Astrocyte of the cerebellum (primary cell): ENCODE measurements at regions not wholly inside any gene's neighbourhood (a gene's known extent, or its start where the extent isn't known, plus 50 kb on each side); places are given as distances from the start of the nearest gene placed in this dataset.

Source experiments
- DNase-seq: peaks from one replicate; pipeline ENCODE4 v3.0.0-alpha.2; 2011; ENCODE audit warnings: low read depth
- H3K4me3 ChIP-seq: 2 replicates; pipeline ENCODE4 v1.5.1; 2011; ENCODE audit warnings: mild to moderate bottlenecking, low read depth, low read length, moderate library complexity
- CTCF ChIP-seq: IDR thresholded peaks from 2 replicates; pipeline ENCODE4 v1.5.1; 2012; ENCODE audit warnings: low read length, low read depth, moderate library complexity, mild to moderate bottlenecking; ENCODE audit errors: missing control alignments
- in situ Hi-C: cut with HindIII; loops from 2 replicates; pipeline ENCODE4 v1.10.0; 2017; ENCODE audit warnings: low sequenced_read_pairs

- DNase-seq: no peak
- no peak overlapping the region for H3K4me3 ChIP-seq
- in situ Hi-C loops: no loop called here
- TF ChIP-seq CTCF: no peak
Measured at GRCh38 chrX:103158317-103158621, 56.6 kb upstream of the BEX4 start.

GRCh38 chrX:103157496-103158316 is 57.2 kb upstream of the BEX4 start:
- DNase-seq: peak; percentile 5

GRCh38 chrX:103155201-103155600 is 59.7 kb upstream of the BEX4 start:
- H3K4me3 ChIP-seq: no peak overlapping the region
- no peak for TF ChIP-seq CTCF
- no peak for DNase-seq
- in situ Hi-C loops: no loop called here

More at GRCh38 chrX:103157496-103158316, 57.2 kb upstream of the BEX4 start:
- TF ChIP-seq CTCF: peak; percentile 67
- H3K4me3 ChIP-seq: no peak overlapping the region
- in situ Hi-C loops: no loop called here

GRCh38 chrX:103153661-103154060 is 60.7 kb upstream of the NXF3 start:
- TF ChIP-seq CTCF: no peak
- no peak overlapping the region for H3K4me3 ChIP-seq
- no peak for DNase-seq
- in situ Hi-C loops: no loop called here

- no peak overlapping the region for H3K4me3 ChIP-seq
- TF ChIP-seq CTCF: no peak
- in situ Hi-C loops: no loop called here
- DNase-seq: no peak
Measured at GRCh38 chrX:103151799-103152198, 58.9 kb upstream of the NXF3 start.

- no peak overlapping the region for H3K4me3 ChIP-seq
- TF ChIP-seq CTCF: no peak
- in situ Hi-C loops: no loop called here
- no peak for DNase-seq
Measured at GRCh38 chrX:103149652-103150051, 56.7 kb upstream of the NXF3 start.
